ENCODE measurements at regions not wholly inside any gene's neighbourhood (a gene's known extent, or its start where the extent isn't known, plus 50 kb on each side); places are given as distances from the start of the nearest gene placed in this dataset.
"Not testable (repeated sequence)": the region's sequence is repeated elsewhere in the genome, so short reads cannot be mapped to it uniquely, and the experiment has no call there.

- no peak overlapping the region for H3K4me3 ChIP-seq
- peaks cover 0 to 3% of the 10 kb centered on the region in 2 donors for H3K9me3 ChIP-seq
- H3K4me1 ChIP-seq: no peaks in the 10 kb centered on the region
- DNase-seq: no peak
- no peaks in the 10 kb centered on the region for H3K36me3 ChIP-seq
- H3K27ac ChIP-seq: no peak overlapping the region
- intact Hi-C loops (cut with DNase I; ENCODE audit: low total_unique reads): no loop called here
- TF ChIP-seq, protein P1, sequence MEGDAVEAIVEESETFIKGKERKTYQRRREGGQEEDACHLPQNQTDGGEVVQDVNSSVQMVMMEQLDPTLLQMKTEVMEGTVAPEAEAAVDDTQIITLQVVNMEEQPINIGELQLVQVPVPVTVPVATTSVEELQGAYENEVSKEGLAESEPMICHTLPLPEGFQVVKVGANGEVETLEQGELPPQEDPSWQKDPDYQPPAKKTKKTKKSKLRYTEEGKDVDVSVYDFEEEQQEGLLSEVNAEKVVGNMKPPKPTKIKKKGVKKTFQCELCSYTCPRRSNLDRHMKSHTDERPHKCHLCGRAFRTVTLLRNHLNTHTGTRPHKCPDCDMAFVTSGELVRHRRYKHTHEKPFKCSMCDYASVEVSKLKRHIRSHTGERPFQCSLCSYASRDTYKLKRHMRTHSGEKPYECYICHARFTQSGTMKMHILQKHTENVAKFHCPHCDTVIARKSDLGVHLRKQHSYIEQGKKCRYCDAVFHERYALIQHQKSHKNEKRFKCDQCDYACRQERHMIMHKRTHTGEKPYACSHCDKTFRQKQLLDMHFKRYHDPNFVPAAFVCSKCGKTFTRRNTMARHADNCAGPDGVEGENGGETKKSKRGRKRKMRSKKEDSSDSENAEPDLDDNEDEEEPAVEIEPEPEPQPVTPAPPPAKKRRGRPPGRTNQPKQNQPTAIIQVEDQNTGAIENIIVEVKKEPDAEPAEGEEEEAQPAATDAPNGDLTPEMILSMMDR (IDR thresholded peaks at IDR 0.05): no peak
- no peak for TF ChIP-seq POLR2A (IDR thresholded peaks at IDR 0.05)
- H3K27me3 ChIP-seq: peaks cover 0 to 1% of the 10 kb centered on the region in 2 donors
Measured at GRCh38 chr20:30484009-30484748, 773.3 kb upstream of the DEFB115 start.

DNA sequence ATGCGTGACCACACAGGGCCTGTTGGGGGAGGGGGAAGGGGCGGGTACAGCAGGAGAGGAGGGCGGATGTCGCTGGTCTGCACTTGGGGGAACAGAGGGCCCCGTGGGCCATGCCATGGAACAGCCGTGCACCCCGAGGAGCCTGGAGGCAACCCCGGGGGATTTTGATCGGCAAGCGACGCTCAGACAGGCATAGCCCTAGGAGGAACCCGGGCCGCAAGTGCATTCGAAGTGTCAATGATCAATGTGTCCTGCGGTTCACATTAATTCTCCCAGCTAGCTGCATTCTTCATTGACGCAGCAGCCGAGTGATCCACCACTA, 772.8 kb upstream of the DEFB115 start:
- Histone ChIP-seq H3K4me1 (no peaks in the 10 kb centered on the region), H3K27ac (no peak overlapping the region), H3K27me3 (peaks cover 0 to 3% of the 10 kb centered on the region in 2 donors), H3K36me3 (no peaks in the 10 kb centered on the region), H3K4me3 (no peak overlapping the region), H3K9me3 (peaks cover 0 to 3% of the 10 kb centered on the region in 2 donors)
- intact Hi-C loops (cut with DNase I; ENCODE audit: low total_unique reads): no loop called here
- TF ChIP-seq POLR2A (IDR thresholded peaks at IDR 0.05): no peak
- TF ChIP-seq, protein P1 (IDR thresholded peaks at IDR 0.05): no peak
- DNase-seq: no peak

- intact Hi-C loops (cut with DNase I; ENCODE audit: low total_unique reads): no loop called here
- Histone ChIP-seq H3K9me3 (peaks cover 0 to 3% of the 10 kb centered on the region in 2 donors), H3K27ac (no peak overlapping the region), H3K27me3 (peaks cover 0 to 3% of the 10 kb centered on the region in 2 donors), H3K36me3 (no peaks in the 10 kb centered on the region), H3K4me3 (no peak overlapping the region), H3K4me1 (no peaks in the 10 kb centered on the region)
- no peak for DNase-seq
- no peak for TF ChIP-seq POLR2A (IDR thresholded peaks at IDR 0.05)
- TF ChIP-seq, protein P1 (IDR thresholded peaks at IDR 0.05): no peak
Measured at GRCh38 chr20:30485331-30486102, 771.9 kb upstream of the DEFB115 start.

DNA sequence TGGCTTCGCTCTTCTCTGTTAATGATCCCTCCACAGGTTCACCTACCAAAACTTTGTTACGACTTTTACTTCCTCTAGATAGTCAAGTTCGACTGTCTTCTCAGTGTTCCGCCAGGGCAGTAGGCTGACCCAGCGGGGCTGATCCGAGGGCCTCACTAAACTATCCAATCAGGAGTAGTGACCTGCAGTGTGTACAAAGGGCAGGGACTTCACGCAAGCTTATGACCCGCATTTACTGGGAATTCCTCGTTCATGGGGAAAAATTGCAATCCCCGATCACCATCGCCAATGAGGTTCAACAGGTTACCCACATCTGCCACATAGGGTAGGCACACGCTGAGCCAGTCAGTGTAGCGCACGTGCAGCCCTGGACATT, 771.4 kb upstream of the DEFB115 start:
- Histone ChIP-seq H3K4me3 (no peak overlapping the region), H3K9me3 (peaks cover 0 to 3% of the 10 kb centered on the region in 2 donors), H3K27me3 (peaks cover 0 to 3% of the 10 kb centered on the region in 2 donors), H3K36me3 (no peaks in the 10 kb centered on the region), H3K4me1 (no peaks in the 10 kb centered on the region), H3K27ac (no peak overlapping the region)
- DNase-seq: no peak
- intact Hi-C loops (cut with DNase I; ENCODE audit: low total_unique reads): no loop called here
- TF ChIP-seq POLR2A (IDR thresholded peaks at IDR 0.05): no peak
- TF ChIP-seq, protein P1 (IDR thresholded peaks at IDR 0.05): no peak

- H3K36me3 ChIP-seq; DNase-seq; intact Hi-C loops (cut with DNase I; ENCODE audit: low total_unique reads); H3K4me1 ChIP-seq; H3K9me3 ChIP-seq; H3K27ac ChIP-seq; H3K27me3 ChIP-seq; H3K4me3 ChIP-seq: not testable (repeated sequence)
Measured at GRCh38 chr20:30487461-30487860, 770.0 kb upstream of the DEFB115 start.
